ENCODE measurements at regions not wholly inside any gene's neighbourhood (a gene's known extent, or its start where the extent isn't known, plus 50 kb on each side); places are given as distances from the start of the nearest gene placed in this dataset.
A peak's percentile ranks its signal among the peaks of the same experiment; 100 is the strongest.

DNA sequence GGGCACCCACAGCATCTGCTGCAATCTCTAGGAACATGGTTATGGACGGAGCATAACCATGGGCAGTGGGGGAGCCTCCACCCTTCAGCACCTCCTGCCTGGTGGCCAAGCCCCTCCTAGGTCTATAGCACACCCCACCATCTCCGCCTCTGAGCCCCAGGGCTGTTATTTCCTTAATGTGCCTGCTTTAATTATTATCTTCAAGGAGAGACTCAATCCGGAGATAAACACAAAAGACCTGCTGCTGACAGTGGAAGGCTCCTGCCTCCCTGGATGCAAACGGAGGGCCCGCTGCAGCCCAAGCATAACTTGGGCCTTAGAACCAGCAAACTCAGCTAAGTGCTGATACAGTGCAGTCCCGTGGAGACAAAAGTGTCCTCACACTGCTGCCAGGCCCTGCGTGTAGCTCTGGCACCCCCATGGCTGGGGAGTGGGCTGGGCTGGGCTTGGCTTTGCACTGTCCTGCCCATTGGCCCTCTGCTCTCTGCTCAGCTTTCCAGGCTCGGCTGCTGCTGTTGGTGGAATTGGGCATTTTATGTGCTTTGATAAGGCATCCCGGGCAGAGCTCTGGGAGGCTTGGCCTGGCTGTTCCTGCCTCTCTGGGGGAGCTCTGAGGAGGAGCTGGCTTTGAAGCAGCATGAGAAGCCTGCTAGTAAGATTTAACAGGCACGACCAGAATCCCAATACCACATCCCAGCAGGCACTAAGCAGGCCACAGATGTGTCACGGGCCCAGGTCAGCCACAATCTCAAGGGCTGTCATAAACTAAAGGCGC lies 620.2 kb downstream of the PTPRU start:
- no peak for DNase-seq
- no peak for TF ChIP-seq POLR2A (IDR thresholded peaks at IDR 0.05; ENCODE audit: low read length)
- TF ChIP-seq GATA1 (IDR thresholded peaks at IDR 0.05; ENCODE audit: low read depth, low read length), result no peak

DNA sequence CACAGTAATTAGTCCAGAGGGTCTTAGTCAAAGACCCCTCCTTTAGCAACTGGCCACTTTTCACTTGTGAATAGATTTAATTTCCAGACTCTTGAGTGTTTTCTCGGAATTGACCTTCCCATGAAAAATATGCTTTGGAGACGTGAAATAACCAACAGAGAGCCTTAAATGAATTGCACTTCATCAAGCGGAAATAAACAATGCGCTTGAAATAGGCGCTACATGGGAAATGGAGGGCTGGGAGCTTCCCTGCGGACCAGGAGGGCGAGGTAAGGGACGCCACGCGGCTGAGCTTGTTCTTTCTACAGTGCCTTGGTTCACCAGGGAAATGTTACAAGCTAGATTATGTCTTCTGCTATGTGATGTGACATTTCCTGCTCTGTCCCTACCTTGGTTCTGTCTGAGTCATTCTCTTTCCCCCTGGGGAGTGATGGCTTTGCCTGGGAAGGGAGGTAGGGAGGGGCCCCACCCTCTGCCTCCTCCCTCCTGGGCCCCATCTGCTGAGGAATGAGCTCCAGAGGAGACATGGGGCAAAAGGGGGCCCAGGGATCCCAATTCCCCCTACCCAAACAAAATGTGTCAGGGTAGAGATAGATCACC lies 619.3 kb downstream of the PTPRU start:
- no peak for TF ChIP-seq POLR2A (IDR thresholded peaks at IDR 0.05; ENCODE audit: low read length)
- no peak for TF ChIP-seq GATA1 (IDR thresholded peaks at IDR 0.05; ENCODE audit: low read depth, low read length)
- DNase-seq, result no peak

DNA sequence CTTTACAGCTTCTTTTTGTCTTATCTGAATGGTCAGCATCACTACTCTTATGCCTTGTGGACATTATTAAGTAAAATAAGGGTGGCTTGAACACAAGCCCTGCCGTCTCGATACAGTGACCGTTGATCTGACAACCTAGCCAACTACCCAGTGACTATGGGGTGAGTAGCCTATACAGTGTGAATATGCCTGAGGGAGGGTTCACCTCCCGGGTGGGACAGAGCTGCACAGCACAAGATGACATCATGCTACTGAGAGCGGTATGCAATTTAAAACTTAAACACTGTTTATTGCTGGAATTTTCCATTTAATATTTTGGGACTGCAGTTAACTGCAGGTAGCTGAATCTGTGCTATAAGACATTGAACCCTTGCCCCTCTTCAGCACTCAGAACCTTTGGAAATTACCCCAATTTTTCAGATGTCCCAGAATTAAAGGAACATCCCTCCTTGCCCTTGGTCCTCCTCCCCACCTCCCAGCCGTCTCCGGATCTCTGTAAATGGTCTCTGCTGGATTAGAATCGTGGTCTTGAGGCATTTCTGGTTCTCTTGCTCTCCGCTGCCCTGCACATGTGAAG lies 618.5 kb downstream of the PTPRU start:
- no peak for DNase-seq
- TF ChIP-seq GATA1 (IDR thresholded peaks at IDR 0.05; ENCODE audit: low read depth, low read length) (no peak), POLR2A (IDR thresholded peaks at IDR 0.05; ENCODE audit: low read length) (no peak)

DNA sequence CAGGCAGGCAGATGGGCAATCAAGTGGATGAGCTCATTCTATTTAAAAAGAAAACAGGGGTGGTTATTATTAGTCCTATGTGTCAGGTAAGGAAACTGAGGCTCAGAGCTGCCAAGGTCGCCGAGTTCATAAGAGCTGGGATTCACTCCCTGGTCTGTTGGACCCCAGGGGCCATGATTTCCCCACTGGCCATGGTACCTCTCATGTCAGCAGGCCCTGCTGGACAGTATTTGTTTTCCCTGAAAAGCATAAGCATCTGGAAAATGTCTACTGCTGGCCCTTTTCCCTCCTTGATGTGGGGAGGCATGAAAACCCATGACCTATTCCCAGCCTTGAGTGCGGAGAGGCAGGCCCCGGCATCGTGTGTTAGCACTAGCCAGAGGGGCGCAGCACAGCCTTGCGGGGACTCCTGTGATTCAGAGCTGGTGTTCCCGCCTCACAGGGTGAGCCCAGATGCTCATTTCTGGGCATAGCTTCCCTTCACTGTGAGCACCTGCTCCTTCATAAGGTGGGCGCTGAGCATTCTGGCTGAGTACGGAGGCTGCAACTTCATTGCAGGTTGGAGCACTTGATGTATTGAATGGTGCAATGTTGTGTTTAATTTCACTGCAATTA lies 617.5 kb downstream of the PTPRU start:
- TF ChIP-seq GATA1 (IDR thresholded peaks at IDR 0.05; ENCODE audit: low read depth, low read length) (no peak), POLR2A (IDR thresholded peaks at IDR 0.05; ENCODE audit: low read length) (no peak)
- DNase-seq, result no peak

DNA sequence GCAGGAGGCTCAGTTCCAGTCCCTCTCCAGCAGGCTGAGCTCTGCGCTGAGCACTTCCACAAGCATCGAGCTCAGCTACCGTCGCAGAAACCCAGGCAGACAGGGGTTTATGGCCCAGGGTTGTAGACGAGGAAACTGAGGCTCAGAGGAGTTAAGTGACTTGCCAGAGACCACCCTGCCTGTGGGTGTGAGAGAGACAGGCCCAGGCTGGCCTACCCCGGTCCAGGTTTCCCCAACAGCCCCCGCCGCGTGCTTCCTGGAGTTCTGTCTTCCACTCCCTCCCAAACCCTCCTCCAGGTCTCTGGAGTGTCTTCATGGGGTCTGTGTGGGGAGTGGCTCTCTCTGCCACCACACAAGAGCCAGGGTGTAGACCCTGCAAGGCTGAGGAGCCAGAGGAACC lies 615.9 kb downstream of the PTPRU start:
- TF ChIP-seq GATA1 (IDR thresholded peaks at IDR 0.05; ENCODE audit: low read depth, low read length), result no peak
- no peak for TF ChIP-seq POLR2A (IDR thresholded peaks at IDR 0.05; ENCODE audit: low read length)
- no peak for DNase-seq

DNA sequence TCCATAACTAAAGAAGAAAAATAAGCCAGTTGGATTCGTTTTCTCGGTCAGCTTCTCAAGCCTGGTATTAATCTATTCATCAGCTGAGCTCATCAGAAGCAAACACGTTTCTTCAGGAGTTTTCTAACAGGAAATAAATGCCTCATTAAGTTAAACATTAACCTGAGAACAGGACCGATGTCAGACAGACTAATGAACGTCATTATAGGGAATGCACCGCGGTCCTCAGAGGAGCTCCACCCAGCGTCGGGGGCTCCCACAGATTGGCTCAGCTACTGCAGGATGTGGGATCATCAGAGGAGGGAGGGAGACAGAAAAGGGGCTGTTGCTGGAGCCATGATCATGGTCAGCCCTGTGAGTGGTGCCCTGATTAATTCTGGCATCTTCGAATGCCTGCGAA lies 615.4 kb downstream of the PTPRU start:
- no peak for TF ChIP-seq POLR2A (IDR thresholded peaks at IDR 0.05; ENCODE audit: low read length)
- no peak for TF ChIP-seq GATA1 (IDR thresholded peaks at IDR 0.05; ENCODE audit: low read depth, low read length)
- no peak for DNase-seq

DNA sequence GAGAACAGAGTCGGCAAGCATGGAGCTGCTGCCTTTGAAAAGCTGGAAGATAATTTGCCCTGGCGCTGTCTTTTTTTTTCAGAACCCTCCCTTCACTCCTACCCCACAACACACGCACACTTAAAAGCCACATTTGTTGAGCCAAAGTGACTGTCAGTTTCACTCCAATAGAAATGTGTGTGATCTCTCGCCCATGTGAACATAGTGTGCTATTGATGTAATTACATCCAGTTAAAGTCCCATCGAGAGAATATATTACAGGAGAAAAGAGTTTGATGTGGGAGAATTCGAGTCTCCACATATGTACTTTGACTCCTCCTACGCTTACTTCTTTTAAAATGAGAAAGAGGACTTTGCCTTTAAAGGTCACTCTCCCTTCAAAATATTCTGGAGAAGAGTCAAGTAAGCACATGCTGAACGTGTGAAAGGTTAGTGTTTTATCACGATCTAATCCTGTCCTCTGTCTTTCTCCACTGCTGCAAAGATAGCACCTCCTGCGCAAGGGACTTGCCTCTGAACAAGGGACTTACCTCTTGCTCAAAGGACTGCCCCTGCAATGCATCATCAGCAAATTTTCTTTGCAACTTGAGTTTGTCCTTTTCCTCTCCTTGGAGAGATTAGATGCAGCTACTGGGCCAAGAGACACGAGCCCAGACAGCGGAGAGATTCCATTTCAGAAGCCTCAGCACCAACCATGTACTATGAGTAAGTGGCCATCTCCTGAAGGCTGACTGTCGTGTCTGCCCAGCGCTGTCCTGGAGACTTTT lies 613.9 kb downstream of the PTPRU start:
- no peak for DNase-seq
- no peak for TF ChIP-seq POLR2A (IDR thresholded peaks at IDR 0.05; ENCODE audit: low read length)
- no peak for TF ChIP-seq GATA1 (IDR thresholded peaks at IDR 0.05; ENCODE audit: low read depth, low read length)

DNA sequence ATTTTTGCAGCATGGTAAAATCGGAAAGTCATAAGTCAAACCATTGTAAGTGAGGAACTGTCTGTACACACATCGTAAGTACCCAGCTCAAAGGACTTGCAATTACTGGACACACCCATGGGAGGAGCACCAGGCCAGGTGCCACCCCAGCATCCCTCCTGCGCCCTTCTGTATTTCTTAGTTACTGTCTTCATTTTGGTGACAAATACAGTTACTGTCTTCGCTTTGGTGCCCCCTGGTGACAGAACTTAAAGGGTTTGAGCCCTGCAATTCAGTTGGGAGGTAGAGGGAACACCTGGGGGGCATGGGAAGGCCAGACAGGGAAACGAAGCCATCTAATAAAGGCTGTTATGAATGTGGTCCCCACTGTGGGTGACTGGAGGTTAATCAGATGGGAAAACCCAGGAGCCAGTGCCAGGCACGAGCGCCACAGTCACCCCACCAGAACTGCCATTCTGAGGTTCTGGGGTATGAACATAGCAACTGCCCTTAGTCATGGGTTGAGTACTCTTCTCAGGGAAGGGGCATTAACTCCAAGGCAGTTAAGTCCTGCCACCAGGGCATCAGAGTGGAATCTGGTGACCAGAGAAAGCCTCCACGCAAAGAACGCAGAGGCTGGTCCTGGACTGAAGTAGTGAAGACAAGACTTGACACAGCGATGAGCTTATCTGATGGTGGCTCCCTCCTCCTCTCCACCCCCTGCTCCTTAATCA lies 612.9 kb downstream of the PTPRU start:
- no peak for TF ChIP-seq GATA1 (IDR thresholded peaks at IDR 0.05; ENCODE audit: low read depth, low read length)
- TF ChIP-seq POLR2A (IDR thresholded peaks at IDR 0.05; ENCODE audit: low read length), result no peak
- DNase-seq, result peak; percentile 21 to 55

DNA sequence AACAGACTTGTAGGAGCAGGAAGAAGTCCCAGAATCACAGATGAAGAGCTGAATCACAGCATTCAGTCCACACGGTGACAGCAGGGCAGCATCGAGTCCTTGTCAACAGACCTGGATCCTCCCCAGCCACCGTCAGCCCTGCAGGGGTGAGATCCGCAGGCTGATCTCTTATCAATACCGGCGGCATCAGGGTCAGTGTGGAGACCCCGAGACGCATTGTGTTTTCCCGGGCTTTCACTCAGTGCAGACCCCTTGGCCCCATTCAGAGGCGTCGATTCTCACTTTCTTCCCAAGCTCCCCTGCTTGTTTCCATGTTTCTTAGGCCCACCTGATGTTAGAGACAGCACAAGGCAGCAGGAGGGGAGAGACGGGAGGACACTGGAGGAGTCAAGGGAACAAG lies 609.6 kb downstream of the PTPRU start:
- no peak for TF ChIP-seq POLR2A (IDR thresholded peaks at IDR 0.05; ENCODE audit: low read length)
- no peak for DNase-seq

DNA sequence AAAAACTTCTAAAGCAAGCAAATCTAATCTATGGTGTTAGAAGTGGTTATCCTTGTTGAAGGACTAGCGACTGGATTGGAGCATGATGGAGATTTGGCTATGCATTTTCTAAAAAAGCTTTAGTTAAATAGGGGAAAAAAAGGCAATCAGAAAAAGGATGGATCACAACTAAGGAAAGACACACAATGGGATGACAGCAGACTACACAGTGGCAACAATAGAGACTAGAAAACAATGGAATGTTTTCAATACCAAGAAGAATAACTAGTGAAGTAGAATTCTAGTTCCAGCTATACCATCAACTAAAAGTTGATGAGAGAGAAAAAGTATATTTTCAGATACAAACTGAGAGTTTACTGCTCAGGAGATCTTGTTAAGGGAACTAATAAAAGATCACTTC lies 605.8 kb downstream of the PTPRU start:
- DNase-seq, result no peak
- TF ChIP-seq GATA1 (IDR thresholded peaks at IDR 0.05; ENCODE audit: low read depth, low read length), result no peak
- TF ChIP-seq POLR2A (IDR thresholded peaks at IDR 0.05; ENCODE audit: low read length), result no peak

DNA sequence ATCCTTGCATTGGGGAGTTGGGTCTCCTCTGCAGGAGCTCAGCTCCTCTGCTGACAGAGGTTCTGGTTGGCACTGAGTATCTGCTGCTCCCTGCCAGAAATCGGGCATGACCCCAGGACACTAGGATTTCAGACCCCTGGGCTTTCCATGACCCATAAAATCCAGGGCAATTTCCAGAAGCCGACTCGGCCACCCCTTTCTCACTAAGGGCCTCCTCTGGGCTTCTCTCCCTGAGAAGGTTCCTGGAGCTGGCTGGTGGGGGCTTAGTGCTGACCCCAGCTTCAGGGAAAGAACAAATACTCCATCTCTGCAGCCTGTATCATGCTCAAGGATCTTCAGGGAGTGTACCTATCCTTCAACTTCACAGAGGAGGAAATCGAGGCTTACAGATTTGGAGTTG lies 603.4 kb downstream of the PTPRU start:
- TF ChIP-seq GATA1 (IDR thresholded peaks at IDR 0.05; ENCODE audit: low read depth, low read length), result no peak
- DNase-seq, result no peak

DNA sequence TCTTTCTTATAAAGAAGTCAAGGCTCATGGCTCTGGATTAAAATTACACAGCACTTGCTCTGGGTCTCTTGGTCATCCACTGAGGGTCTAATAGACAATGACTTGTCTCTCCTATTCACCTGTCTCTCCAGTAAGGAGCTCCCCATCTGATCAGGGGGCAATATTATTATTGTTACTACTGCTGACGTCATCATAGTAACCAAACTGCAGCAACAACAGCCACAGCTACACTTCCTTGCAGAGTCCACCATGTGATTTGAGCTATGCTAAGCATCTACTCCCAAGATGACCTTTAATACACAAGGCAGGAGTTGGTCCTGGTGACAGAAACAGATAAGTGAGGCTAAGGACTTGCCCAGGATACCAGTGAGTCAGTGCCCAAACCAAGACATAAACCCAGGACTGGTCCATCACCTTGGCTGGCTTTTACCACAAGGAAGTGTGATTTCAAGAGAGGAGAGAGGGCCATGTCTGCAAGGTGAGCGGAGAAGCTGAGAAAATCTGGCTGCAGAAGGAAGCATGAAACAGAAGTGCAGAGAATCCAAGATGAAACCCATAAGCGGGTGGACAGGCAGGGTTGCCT lies 602.5 kb downstream of the PTPRU start:
- DNase-seq, result no peak
- no peak for TF ChIP-seq POLR2A (IDR thresholded peaks at IDR 0.05; ENCODE audit: low read length)

Data from erythroblast (primary cell).